ENCODE measurements at regions not wholly inside any gene's neighbourhood (a gene's known extent, or its start where the extent isn't known, plus 50 kb on each side); places are given as distances from the start of the nearest gene placed in this dataset.

DNA sequence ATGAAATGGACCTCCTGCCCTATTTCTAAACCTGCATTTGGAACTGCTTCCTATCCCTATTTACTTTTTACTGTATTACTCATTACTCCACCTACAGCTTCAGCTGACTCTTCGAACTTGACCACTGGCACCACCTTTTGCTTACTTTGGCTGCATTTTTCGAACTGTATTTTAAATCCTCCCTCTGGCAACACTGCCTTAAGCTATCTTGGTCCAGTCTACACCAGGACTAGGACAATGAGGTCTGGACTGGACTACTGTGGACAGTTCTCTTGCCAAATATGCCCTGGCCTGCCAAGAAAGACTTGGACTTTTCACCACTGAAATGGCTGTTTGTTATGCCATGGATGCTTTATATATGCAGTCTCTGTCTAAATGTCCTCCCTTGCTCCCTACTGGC is 328.1 kb downstream of the BTG1 start:
- no peak for TF ChIP-seq CTCF (IDR thresholded peaks at IDR 0.05)
- TF ChIP-seq POLR2A (IDR thresholded peaks at IDR 0.05): no peak
